Common myeloid progenitor, CD34-positive (primary cell): ENCODE measurements at regions not wholly inside any gene's neighbourhood (a gene's known extent, or its start where the extent isn't known, plus 50 kb on each side); places are given as distances from the start of the nearest gene placed in this dataset.

Experiments
- CTCF ChIA-PET: fragments of 350-600 bp; sonication (Branson Sonifier 250); formaldehyde crosslinking; loops from one replicate; lab custom pipeline; 2021; ENCODE audit warnings: antibody characterized with exemption; lab: Charles Lee
- POLR2A ChIA-PET: fragments of 350-600 bp; sonication (Branson Sonifier 250); formaldehyde crosslinking; loops from one replicate; lab custom pipeline; 2021; ENCODE audit warnings: antibody characterized with exemption; lab: Charles Lee
- DNase-seq, 3 donors: peaks; one replicate each; pipeline versions ENCODE4 v3.0.0 to v3.0.0-alpha.2; 2013
- H3K27ac ChIP-seq, 2 experiments: 1 replicate in 1 of 2; 2 replicates in 1 of 2; pipeline ENCODE4 v1.7.0; 2013; ENCODE audit warnings: inconsistent platforms in 2 of 2, low read length in 2 of 2, mild to moderate bottlenecking in 2 of 2, low read depth in 1 of 2, moderate library complexity in 1 of 2; ENCODE audit not compliant: severe bottlenecking in 2 of 2, insufficient read depth in 1 of 2, poor library complexity in 1 of 2
- H3K27me3 ChIP-seq, 5 experiments: replicated peaks in 2 of 5; 1 replicate in 3 of 5; 2 replicates in 2 of 5; pipeline versions ENCODE4 v1.6.1 to v1.7.0; 2013; ENCODE audit warnings: low read length in 4 of 5, mild to moderate bottlenecking in 2 of 5, moderate library complexity in 2 of 5, inconsistent platforms in 1 of 5; ENCODE audit not compliant: insufficient read depth in 5 of 5, control insufficient read depth in 4 of 5
- H3K36me3 ChIP-seq, 4 experiments: 1 replicate in 2 of 4; 2 replicates in 2 of 4; pipeline versions ENCODE4 v1.6.1 to v1.7.0; 2013; ENCODE audit warnings: low read length in 3 of 4, control low read depth in 1 of 4, mild to moderate bottlenecking in 1 of 4; ENCODE audit not compliant: control insufficient read depth in 4 of 4, insufficient read depth in 4 of 4
- H3K4me1 ChIP-seq, 4 experiments: 1 replicate in 3 of 4; 2 replicates in 1 of 4; pipeline versions ENCODE4 v1.6.1 to v1.7.1; 2013; ENCODE audit warnings: low read length in 3 of 4, mild to moderate bottlenecking in 3 of 4, control low read depth in 1 of 4, inconsistent platforms in 1 of 4, moderate library complexity in 1 of 4; ENCODE audit not compliant: control insufficient read depth in 4 of 4, insufficient read depth in 4 of 4; ENCODE audit errors: control extremely low read depth in 1 of 4
- H3K4me3 ChIP-seq, 7 experiments: 1 replicate in 4 of 7; 2 replicates in 3 of 7; pipeline versions ENCODE4 v1.5.1 to v1.7.0; 2013; ENCODE audit warnings: mild to moderate bottlenecking in 7 of 7, low read length in 6 of 7, moderate library complexity in 6 of 7, inconsistent platforms in 2 of 7, low read depth in 2 of 7, control low read depth in 1 of 7; ENCODE audit not compliant: insufficient read depth in 4 of 7, control insufficient read depth in 1 of 7; ENCODE audit errors: extremely low read depth in 1 of 7
- H3K9me3 ChIP-seq, 5 experiments: 1 replicate in 4 of 5; 2 replicates in 1 of 5; pipeline versions ENCODE4 v1.6.1 to v1.7.1; 2013; ENCODE audit warnings: low read length in 4 of 5, mild to moderate bottlenecking in 2 of 5, inconsistent platforms in 1 of 5, low read depth in 1 of 5, moderate library complexity in 1 of 5; ENCODE audit not compliant: control insufficient read depth in 4 of 5, insufficient read depth in 2 of 5; ENCODE audit errors: control extremely low read depth in 1 of 5
- WGBS: methylation state at CpG from one replicate; pipeline ENCODE4 v1.1.5; 2013; ENCODE audit not compliant: insufficient coverage; 5-methylcytosine and 5-hydroxymethylcytosine counted together

GRCh38 chr3:162369306-162369705, 872.7 kb downstream of the OTOL1 start:
- no peaks in the 10 kb centered on the region for H3K27me3 ChIP-seq
- H3K9me3 ChIP-seq, result no peaks in the 10 kb centered on the region
- H3K4me3 ChIP-seq, result no peak overlapping the region
- H3K27ac ChIP-seq, result no peak overlapping the region
- ChIA-PET POLR2A (no interaction called here), CTCF (no interaction called here)
- no CpG with 5 or more reads among the region's 1 CpG for WGBS
- no peaks in the 10 kb centered on the region for H3K36me3 ChIP-seq
- H3K4me1 ChIP-seq, result no peaks in the 10 kb centered on the region
- DNase-seq, result no peak

GRCh38 chr3:162370141-162370540, 873.5 kb downstream of the OTOL1 start:
- Histone ChIP-seq H3K36me3 (no peaks in the 10 kb centered on the region), H3K27me3 (no peaks in the 10 kb centered on the region), H3K4me1 (no peaks in the 10 kb centered on the region), H3K4me3 (no peak overlapping the region), H3K27ac (no peak overlapping the region), H3K9me3 (no peaks in the 10 kb centered on the region)
- ChIA-PET CTCF (no interaction called here), POLR2A (no interaction called here)
- no peak for DNase-seq
- WGBS, result 100% methylated on average over 1 of the region's 1 CpG

- H3K4me3 ChIP-seq, result no peak overlapping the region
- no peaks in the 10 kb centered on the region for H3K36me3 ChIP-seq
- no peaks in the 10 kb centered on the region for H3K9me3 ChIP-seq
- H3K4me1 ChIP-seq, result no peaks in the 10 kb centered on the region
- CTCF ChIA-PET, result no interaction called here
- POLR2A ChIA-PET, result no interaction called here
- no peak overlapping the region for H3K27ac ChIP-seq
- H3K27me3 ChIP-seq, result no peaks in the 10 kb centered on the region
- WGBS, result no CpG with 5 or more reads among the region's 1 CpG
- DNase-seq, result no peak
Measured at GRCh38 chr3:162376761-162377160, 880.2 kb downstream of the OTOL1 start.

GRCh38 chr3:162377608-162378007, 881.0 kb downstream of the OTOL1 start:
- ChIA-PET CTCF (no interaction called here), POLR2A (no interaction called here)
- H3K4me1 ChIP-seq, result no peaks in the 10 kb centered on the region
- H3K36me3 ChIP-seq, result no peaks in the 10 kb centered on the region
- WGBS, result 100% methylated on average over 5 of the region's 5 CpGs
- H3K9me3 ChIP-seq, result no peaks in the 10 kb centered on the region
- H3K27me3 ChIP-seq, result no peaks in the 10 kb centered on the region
- DNase-seq, result no peak
- no peak overlapping the region for H3K27ac ChIP-seq
- H3K4me3 ChIP-seq, result no peak overlapping the region

GRCh38 chr3:162385387-162385786, 888.8 kb downstream of the OTOL1 start:
- CTCF ChIA-PET, result interaction anchor here (0.6 kb wide), 1 partner anchor 39 kb away, joined by 3 read pairs; no protein-coding TSS in a partner anchor

GRCh38 chr3:162390891-162391290, 894.3 kb downstream of the OTOL1 start:
- no peak for DNase-seq
- no peak overlapping the region for H3K27ac ChIP-seq

More at GRCh38 chr3:162385387-162385786, 888.8 kb downstream of the OTOL1 start:
- Histone ChIP-seq H3K9me3 (no peaks in the 10 kb centered on the region), H3K4me3 (no peak overlapping the region), H3K36me3 (no peaks in the 10 kb centered on the region), H3K4me1 (no peaks in the 10 kb centered on the region), H3K27me3 (no peaks in the 10 kb centered on the region), H3K27ac (no peak overlapping the region)
- no CpG with 5 or more reads among the region's 1 CpG for WGBS
- no peak for DNase-seq
- POLR2A ChIA-PET, result no interaction called here

GRCh38 chr3:162391301-162391700, 894.7 kb downstream of the OTOL1 start:
- POLR2A ChIA-PET, result no interaction called here
- H3K36me3 ChIP-seq, result no peaks in the 10 kb centered on the region

More at GRCh38 chr3:162390891-162391290, 894.3 kb downstream of the OTOL1 start:
- Histone ChIP-seq H3K27me3 (no peaks in the 10 kb centered on the region), H3K4me1 (no peaks in the 10 kb centered on the region), H3K4me3 (no peak overlapping the region), H3K36me3 (no peaks in the 10 kb centered on the region), H3K9me3 (no peaks in the 10 kb centered on the region)
- ChIA-PET POLR2A (no interaction called here), CTCF (no interaction called here)
- 100% methylated on average over 1 of the region's 3 CpGs for WGBS

More at GRCh38 chr3:162391301-162391700, 894.7 kb downstream of the OTOL1 start:
- H3K27me3 ChIP-seq, result no peaks in the 10 kb centered on the region
- no peak overlapping the region for H3K27ac ChIP-seq
- no peak overlapping the region for H3K4me3 ChIP-seq
- WGBS, result 100% methylated on average over 1 of the region's 2 CpGs
- DNase-seq, result no peak
- no peaks in the 10 kb centered on the region for H3K4me1 ChIP-seq
- H3K9me3 ChIP-seq, result no peaks in the 10 kb centered on the region
- CTCF ChIA-PET, result no interaction called here
